ENCODE measurements at regions not wholly inside any gene's neighbourhood (a gene's known extent, or its start where the extent isn't known, plus 50 kb on each side); places are given as distances from the start of the nearest gene placed in this dataset.

DNA sequence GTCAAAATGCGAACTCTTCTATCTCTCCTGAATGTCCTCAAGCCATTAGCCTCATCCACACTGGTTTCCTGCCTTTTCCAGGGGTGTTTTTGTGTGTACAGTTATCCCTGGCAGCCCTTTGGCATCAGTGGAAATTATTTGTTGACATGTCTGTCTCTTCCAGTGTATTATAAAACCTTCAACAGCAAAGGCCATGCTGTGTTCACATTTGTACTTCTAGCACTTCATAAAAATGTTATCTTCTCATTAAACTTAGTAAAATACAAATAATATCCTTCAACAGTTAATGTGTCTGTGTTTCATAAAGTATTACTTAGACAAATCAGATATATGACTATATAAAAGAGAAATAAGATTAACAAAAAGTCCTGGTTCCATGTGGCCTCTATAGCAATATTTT is 359.5 kb upstream of the ARGLU1 start:
- TF ChIP-seq HDAC2 (IDR thresholded peaks at IDR 0.05) (no peak), REST (IDR thresholded peaks at IDR 0.05; ENCODE audit: borderline replicate concordance) (no peak), REST (CRISPR knock-in tag; IDR thresholded peaks at IDR 0.05; ENCODE audit: low read depth) (no peak), EZH2 (IDR thresholded peaks at IDR 0.05; ENCODE audit: borderline replicate concordance, low read depth, low read length) (no peak), ZNF785 (CRISPR knock-in tag; IDR thresholded peaks at IDR 0.05) (no peak), TCF7 (IDR thresholded peaks at IDR 0.05; ENCODE audit: borderline replicate concordance) (no peak), ZKSCAN1 (IDR thresholded peaks at IDR 0.05; ENCODE audit: low read depth, low read length) (no peak), CTCF (IDR thresholded peaks at IDR 0.05 in 2 of 3, conservative IDR thresholded peaks at IDR 0.05 in 1 of 3; ENCODE audit: insufficient read depth in 2 of 3, low read depth in 1 of 3, low read length in 3 of 3) (no peak), POLR3G (IDR thresholded peaks at IDR 0.05; ENCODE audit: extremely low read depth, insufficient read length, insufficient replicate concordance) (no peak), GATAD2A (IDR thresholded peaks at IDR 0.05) (no peak)

All from K562 (cell line).